GM23338 (cell line): ENCODE measurements at regions not wholly inside any gene's neighbourhood (a gene's known extent, or its start where the extent isn't known, plus 50 kb on each side); places are given as distances from the start of the nearest gene placed in this dataset.

ENCODE experiments used
- ATAC-seq: fragments of 200-7000 bp; cut with Tn5 transposase; 3 replicates; pipeline ENCODE4 v1.9.1; 2020
- DNase-seq: peaks from one replicate; pipeline ENCODE4 v3.0.0-alpha.2; 2015; ENCODE audit warnings: low spot score
- H2AFZ ChIP-seq: fragments of 200-600 bp; sonication (generic); 2 replicates; pipeline ENCODE4 v1.8.0; 2016; ENCODE audit warnings: antibody characterized with exemption, mild to moderate bottlenecking, moderate library complexity
- H3F3A ChIP-seq: fragments of 200-600 bp; sonication (generic); replicated peaks from 2 replicates; pipeline ENCODE4 v1.8.0; 2017; ENCODE audit warnings: antibody characterized with exemption, mixed run types, low read depth
- H3K27ac ChIP-seq: fragments of 200-600 bp; sonication (generic); 2 replicates; pipeline ENCODE4 v1.6.1; 2016; ENCODE audit warnings: low read depth
- H3K27me3 ChIP-seq: fragments of 200-600 bp; sonication (generic); 2 replicates; pipeline ENCODE4 v1.8.0; 2016; ENCODE audit warnings: mild to moderate bottlenecking, mixed run types, moderate library complexity; ENCODE audit not compliant: insufficient read depth
- H3K36me3 ChIP-seq: fragments of 200-600 bp; sonication (generic); 2 replicates; pipeline ENCODE4 v1.8.0; 2016; ENCODE audit warnings: mild to moderate bottlenecking; ENCODE audit not compliant: insufficient read depth
- H3K4me1 ChIP-seq: fragments of 200-600 bp; sonication (generic); 2 replicates; pipeline ENCODE4 v1.8.0; 2016; ENCODE audit warnings: mild to moderate bottlenecking, moderate library complexity; ENCODE audit not compliant: insufficient read depth
- H3K4me2 ChIP-seq: fragments of 200-600 bp; sonication (generic); 2 replicates; pipeline ENCODE4 v1.7.1; 2017; ENCODE audit warnings: mixed run types
- H3K4me3 ChIP-seq: fragments of 200-600 bp; sonication (generic); 2 replicates; pipeline ENCODE4 v1.6.1; 2016; ENCODE audit warnings: mixed run types
- H3K79me2 ChIP-seq: fragments of 200-600 bp; sonication (generic); replicated peaks from 2 replicates; pipeline ENCODE4 v1.8.0; 2017; ENCODE audit warnings: mild to moderate bottlenecking; ENCODE audit not compliant: insufficient read depth
- H3K9me2 ChIP-seq: fragments of 200-600 bp; sonication (generic); 2 replicates; pipeline ENCODE4 v1.8.0; 2017; ENCODE audit not compliant: insufficient read depth
- H4K20me1 ChIP-seq: fragments of 200-600 bp; sonication (generic); replicated peaks from 2 replicates; pipeline ENCODE4 v1.8.0; 2017; ENCODE audit warnings: mild to moderate bottlenecking; ENCODE audit not compliant: insufficient read depth
- H3K27ac Mint-ChIP-seq: 2 replicates; pipeline ENCODE4 v1.8.0; 2020; ENCODE audit warnings: inconsistent platforms, mild to moderate bottlenecking, moderate library complexity, mixed read lengths
- H3K27me3 Mint-ChIP-seq: 3 replicates; pipeline ENCODE4 v1.8.0; 2022; ENCODE audit warnings: low read depth, mild to moderate bottlenecking, moderate library complexity, mixed read lengths, inconsistent platforms; ENCODE audit not compliant: insufficient read depth, poor library complexity
- H3K36me3 Mint-ChIP-seq: 3 replicates; pipeline ENCODE4 v1.8.0; 2021; ENCODE audit warnings: low read depth, mild to moderate bottlenecking, inconsistent platforms, moderate library complexity, mixed read lengths
- H3K4me1 Mint-ChIP-seq: 3 replicates; pipeline ENCODE4 v1.8.0; 2020; ENCODE audit warnings: mild to moderate bottlenecking, inconsistent platforms, mixed read lengths
- H3K4me3 Mint-ChIP-seq: 3 replicates; pipeline ENCODE4 v1.8.0; 2021; ENCODE audit warnings: moderate library complexity, mild to moderate bottlenecking, inconsistent platforms, mixed read lengths
- H3K9me3 Mint-ChIP-seq: 3 replicates; pipeline ENCODE4 v1.8.0; 2020; ENCODE audit warnings: moderate library complexity, mild to moderate bottlenecking, inconsistent platforms, mixed read lengths
- EZH2 ChIP-seq: fragments of 200-600 bp; sonication (generic); IDR thresholded peaks from one replicate; pipeline ENCODE4 v1.8.0; 2017; ENCODE audit warnings: antibody characterized with exemption, mild to moderate bottlenecking, low read depth; ENCODE audit not compliant: unreplicated experiment
- EZH2phosphoT487 ChIP-seq: fragments of 200-600 bp; sonication (generic); IDR thresholded peaks from one replicate; pipeline ENCODE4 v1.8.1; 2018; ENCODE audit warnings: antibody characterized with exemption; ENCODE audit not compliant: unreplicated experiment
- JUNB ChIP-seq: IDR thresholded peaks from one replicate; pipeline ENCODE4 v1.6.1; 2016; ENCODE audit warnings: antibody characterized with exemption; ENCODE audit not compliant: unreplicated experiment
- NANOG ChIP-seq: IDR thresholded peaks from 2 replicates; pipeline ENCODE4 v1.6.1; 2016; ENCODE audit warnings: antibody characterized with exemption, borderline replicate concordance
- ZNF114 ChIP-seq: fragments of 250-450 bp; sonication (Bioruptor Pico); IDR thresholded peaks from 2 replicates; pipeline ENCODE4 v1.5.0; 2020; ENCODE audit warnings: mild to moderate bottlenecking, moderate library complexity
- ZNF331 ChIP-seq: fragments of 250-450 bp; sonication (Bioruptor Pico); IDR thresholded peaks from 2 replicates; pipeline ENCODE4 v1.5.0; 2020; ENCODE audit warnings: low read depth, mild to moderate bottlenecking, moderate library complexity
- TF ChIP-seq, protein P1 (sequence below): fragments of 250-450 bp; sonication (Bioruptor Pico); IDR thresholded peaks from 2 replicates; pipeline ENCODE4 v1.5.0; 2020; ENCODE audit warnings: mild to moderate bottlenecking, moderate library complexity
- TF ChIP-seq, protein P2 (sequence below), 2 experiments: fragments of 200-600 bp in 1 of 2; sonication (generic) in 1 of 2; conservative IDR thresholded peaks; 2 replicates each; pipeline versions ENCODE4 v1.5.1 to v1.6.1; 2016 to 2017; ENCODE audit warnings: antibody characterized with exemption in 2 of 2, low read depth in 2 of 2, mild to moderate bottlenecking in 2 of 2, moderate library complexity in 1 of 2

DNA sequence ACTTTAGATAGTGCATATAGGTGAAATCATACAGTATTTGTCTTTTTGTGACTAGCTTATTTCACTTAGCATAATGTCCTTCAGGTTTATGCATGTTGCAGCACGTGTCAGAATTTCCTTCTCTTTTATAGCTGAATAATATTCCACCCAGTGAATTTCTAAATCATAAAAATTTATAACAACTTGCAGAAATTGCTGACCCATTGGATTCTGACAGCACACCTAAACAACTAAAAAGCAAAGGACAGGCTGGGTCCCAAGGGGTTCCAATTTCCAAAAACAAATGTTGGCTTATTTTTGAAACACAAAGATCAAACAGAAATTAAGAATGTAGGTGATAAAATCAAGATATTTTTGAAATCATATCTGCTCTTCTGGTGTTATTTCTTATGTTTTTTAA is 86.5 kb upstream of the ACKR3 start:
- TF ChIP-seq JUNB, result no peak
- no peak for TF ChIP-seq EZH2phosphoT487
- TF ChIP-seq, protein P1, sequence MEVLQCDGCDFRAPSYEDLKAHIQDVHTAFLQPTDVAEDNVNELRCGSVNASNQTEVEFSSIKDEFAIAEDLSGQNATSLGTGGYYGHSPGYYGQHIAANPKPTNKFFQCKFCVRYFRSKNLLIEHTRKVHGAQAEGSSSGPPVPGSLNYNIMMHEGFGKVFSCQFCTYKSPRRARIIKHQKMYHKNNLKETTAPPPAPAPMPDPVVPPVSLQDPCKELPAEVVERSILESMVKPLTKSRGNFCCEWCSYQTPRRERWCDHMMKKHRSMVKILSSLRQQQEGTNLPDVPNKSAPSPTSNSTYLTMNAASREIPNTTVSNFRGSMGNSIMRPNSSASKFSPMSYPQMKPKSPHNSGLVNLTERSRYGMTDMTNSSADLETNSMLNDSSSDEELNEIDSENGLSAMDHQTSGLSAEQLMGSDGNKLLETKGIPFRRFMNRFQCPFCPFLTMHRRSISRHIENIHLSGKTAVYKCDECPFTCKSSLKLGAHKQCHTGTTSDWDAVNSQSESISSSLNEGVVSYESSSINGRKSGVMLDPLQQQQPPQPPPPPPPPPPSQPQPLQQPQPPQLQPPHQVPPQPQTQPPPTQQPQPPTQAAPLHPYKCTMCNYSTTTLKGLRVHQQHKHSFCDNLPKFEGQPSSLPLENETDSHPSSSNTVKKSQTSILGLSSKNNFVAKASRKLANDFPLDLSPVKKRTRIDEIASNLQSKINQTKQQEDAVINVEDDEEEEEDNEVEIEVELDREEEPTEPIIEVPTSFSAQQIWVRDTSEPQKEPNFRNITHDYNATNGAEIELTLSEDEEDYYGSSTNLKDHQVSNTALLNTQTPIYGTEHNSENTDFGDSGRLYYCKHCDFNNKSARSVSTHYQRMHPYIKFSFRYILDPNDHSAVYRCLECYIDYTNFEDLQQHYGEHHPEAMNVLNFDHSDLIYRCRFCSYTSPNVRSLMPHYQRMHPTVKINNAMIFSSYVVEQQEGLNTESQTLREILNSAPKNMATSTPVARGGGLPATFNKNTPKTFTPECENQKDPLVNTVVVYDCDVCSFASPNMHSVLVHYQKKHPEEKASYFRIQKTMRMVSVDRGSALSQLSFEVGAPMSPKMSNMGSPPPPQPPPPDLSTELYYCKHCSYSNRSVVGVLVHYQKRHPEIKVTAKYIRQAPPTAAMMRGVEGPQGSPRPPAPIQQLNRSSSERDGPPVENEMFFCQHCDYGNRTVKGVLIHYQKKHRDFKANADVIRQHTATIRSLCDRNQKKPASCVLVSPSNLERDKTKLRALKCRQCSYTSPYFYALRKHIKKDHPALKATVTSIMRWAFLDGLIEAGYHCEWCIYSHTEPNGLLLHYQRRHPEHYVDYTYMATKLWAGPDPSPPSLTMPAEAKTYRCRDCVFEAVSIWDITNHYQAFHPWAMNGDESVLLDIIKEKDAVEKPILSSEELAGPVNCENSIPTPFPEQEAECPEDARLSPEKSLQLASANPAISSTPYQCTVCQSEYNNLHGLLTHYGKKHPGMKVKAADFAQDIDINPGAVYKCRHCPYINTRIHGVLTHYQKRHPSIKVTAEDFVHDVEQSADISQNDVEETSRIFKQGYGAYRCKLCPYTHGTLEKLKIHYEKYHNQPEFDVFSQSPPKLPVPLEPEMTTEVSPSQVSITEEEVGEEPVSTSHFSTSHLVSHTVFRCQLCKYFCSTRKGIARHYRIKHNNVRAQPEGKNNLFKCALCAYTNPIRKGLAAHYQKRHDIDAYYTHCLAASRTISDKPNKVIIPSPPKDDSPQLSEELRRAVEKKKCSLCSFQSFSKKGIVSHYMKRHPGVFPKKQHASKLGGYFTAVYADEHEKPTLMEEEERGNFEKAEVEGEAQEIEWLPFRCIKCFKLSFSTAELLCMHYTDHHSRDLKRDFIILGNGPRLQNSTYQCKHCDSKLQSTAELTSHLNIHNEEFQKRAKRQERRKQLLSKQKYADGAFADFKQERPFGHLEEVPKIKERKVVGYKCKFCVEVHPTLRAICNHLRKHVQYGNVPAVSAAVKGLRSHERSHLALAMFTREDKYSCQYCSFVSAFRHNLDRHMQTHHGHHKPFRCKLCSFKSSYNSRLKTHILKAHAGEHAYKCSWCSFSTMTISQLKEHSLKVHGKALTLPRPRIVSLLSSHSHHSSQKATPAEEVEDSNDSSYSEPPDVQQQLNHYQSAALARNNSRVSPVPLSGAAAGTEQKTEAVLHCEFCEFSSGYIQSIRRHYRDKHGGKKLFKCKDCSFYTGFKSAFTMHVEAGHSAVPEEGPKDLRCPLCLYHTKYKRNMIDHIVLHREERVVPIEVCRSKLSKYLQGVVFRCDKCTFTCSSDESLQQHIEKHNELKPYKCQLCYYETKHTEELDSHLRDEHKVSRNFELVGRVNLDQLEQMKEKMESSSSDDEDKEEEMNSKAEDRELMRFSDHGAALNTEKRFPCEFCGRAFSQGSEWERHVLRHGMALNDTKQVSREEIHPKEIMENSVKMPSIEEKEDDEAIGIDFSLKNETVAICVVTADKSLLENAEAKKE (CRISPR knock-in tag), result no peak
- TF ChIP-seq, protein P2, sequence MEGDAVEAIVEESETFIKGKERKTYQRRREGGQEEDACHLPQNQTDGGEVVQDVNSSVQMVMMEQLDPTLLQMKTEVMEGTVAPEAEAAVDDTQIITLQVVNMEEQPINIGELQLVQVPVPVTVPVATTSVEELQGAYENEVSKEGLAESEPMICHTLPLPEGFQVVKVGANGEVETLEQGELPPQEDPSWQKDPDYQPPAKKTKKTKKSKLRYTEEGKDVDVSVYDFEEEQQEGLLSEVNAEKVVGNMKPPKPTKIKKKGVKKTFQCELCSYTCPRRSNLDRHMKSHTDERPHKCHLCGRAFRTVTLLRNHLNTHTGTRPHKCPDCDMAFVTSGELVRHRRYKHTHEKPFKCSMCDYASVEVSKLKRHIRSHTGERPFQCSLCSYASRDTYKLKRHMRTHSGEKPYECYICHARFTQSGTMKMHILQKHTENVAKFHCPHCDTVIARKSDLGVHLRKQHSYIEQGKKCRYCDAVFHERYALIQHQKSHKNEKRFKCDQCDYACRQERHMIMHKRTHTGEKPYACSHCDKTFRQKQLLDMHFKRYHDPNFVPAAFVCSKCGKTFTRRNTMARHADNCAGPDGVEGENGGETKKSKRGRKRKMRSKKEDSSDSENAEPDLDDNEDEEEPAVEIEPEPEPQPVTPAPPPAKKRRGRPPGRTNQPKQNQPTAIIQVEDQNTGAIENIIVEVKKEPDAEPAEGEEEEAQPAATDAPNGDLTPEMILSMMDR (conservative IDR thresholded peaks at IDR 0.05; ENCODE audit: low read depth in 2 of 2), result no peak
- no peak for TF ChIP-seq EZH2
- no peak for TF ChIP-seq NANOG
- no peak for TF ChIP-seq ZNF331 (CRISPR knock-in tag)
- TF ChIP-seq ZNF114, result no peak
- DNase-seq (no peak), ATAC-seq (no peak)
- no peak overlapping the region for H3K4me2 ChIP-seq
- H3K4me3 ChIP-seq, result no peak overlapping the region
- no peaks in the 10 kb centered on the region for H4K20me1 ChIP-seq
- H3K36me3 ChIP-seq, result no peaks in the 10 kb centered on the region
- Mint-ChIP-seq H3K27me3 (peaks cover 3% of the 10 kb centered on the region), H3K9me3 (peaks cover 15% of the 10 kb centered on the region), H3K4me3 (no peak overlapping the region), H3K36me3 (peaks cover 15% of the 10 kb centered on the region; the same call in 1 of the 3 replicates), H3K27ac (no peak overlapping the region), H3K4me1 (peaks cover 8% of the 10 kb centered on the region; the same call in 2 of the 3 replicates)
- H3K4me1 ChIP-seq, result peaks cover 8% of the 10 kb centered on the region; the same call in 1 of the 2 replicates
- no peaks in the 10 kb centered on the region for H3F3A ChIP-seq
- no peaks in the 10 kb centered on the region for H3K9me2 ChIP-seq
- H2AFZ ChIP-seq, result no peak overlapping the region
- H3K79me2 ChIP-seq, result no peaks in the 10 kb centered on the region
- H3K27me3 ChIP-seq, result no peaks in the 10 kb centered on the region
- H3K27ac ChIP-seq, result no peak overlapping the region
